GM21529 (cell line): ENCODE measurements at regions not wholly inside any gene's neighbourhood (a gene's known extent, or its start where the extent isn't known, plus 50 kb on each side); places are given as distances from the start of the nearest gene placed in this dataset.
"Not testable (repeated sequence)": the region's sequence is repeated elsewhere in the genome, so short reads cannot be mapped to it uniquely, and the experiment has no call there.

Source experiments
- ATAC-seq: cut with Tn5 transposase; IDR thresholded peaks from one replicate; pipeline ENCODE4 v1.9.1; 2021; ENCODE audit not compliant: unreplicated experiment

DNA sequence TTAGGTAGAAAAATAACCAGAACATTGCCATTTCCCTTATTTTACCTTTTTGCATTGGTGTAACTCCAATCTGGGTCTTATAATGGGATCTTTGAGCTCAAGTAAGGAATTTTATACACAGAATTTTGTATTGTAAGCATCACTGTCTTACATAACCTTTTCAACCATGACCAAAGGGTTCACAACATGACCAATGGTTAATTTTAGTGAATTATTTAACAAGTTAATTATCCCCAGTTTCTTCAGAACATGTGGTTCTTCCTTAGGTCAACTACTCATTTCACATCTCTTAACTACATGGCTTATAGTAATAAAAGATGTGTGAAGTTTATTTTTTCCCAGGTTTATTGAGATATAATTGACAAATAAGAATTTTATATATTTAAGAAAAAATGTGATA, 74.2 kb upstream of the RHOBTB1 start:
- ATAC-seq = no peak

DNA sequence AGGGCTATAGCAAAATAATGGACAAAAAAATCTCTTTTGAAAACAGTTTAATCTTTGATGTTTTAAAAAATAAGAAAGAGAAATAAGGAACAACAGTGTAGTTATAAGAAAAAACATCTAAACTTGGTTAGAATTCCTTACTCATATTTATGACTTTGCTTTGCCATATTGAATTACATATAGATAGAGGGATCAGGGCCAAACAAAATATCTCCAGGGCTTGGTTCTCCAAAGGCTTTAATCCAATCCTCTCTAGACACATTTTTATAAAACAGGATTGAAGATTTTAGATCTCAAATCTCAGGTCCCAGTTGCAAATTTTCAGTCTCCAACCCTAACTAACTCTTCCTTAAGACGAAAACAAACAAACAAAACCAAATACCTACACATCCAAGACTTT, 72.6 kb upstream of the RHOBTB1 start:
- no peak for ATAC-seq

DNA sequence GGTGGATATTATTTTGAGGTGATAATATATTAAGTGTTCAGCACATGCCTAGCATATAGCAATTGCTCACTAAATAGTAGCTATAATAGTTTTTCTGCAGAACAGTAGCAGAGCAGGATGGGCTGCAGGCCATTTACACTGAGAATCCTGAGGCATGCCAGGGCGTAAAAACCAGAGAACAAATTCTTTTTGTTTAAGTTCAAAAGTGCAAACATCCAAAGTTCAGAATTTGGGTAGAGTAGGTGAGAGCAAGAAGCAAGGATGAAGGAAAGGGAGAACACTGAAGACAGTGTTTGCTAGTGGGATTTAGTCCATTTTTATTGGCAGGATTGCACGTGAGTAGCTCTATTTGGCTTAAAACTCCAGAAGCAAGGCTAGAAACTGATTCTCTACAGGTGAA, 72.0 kb upstream of the RHOBTB1 start:
- ATAC-seq = no peak

GRCh38 chr10:61010863-61011262, 66.9 kb upstream of the RHOBTB1 start:
- ATAC-seq = no peak

GRCh38 chr10:61003069-61003468, 59.1 kb upstream of the RHOBTB1 start:
- not testable (repeated sequence) for ATAC-seq

DNA sequence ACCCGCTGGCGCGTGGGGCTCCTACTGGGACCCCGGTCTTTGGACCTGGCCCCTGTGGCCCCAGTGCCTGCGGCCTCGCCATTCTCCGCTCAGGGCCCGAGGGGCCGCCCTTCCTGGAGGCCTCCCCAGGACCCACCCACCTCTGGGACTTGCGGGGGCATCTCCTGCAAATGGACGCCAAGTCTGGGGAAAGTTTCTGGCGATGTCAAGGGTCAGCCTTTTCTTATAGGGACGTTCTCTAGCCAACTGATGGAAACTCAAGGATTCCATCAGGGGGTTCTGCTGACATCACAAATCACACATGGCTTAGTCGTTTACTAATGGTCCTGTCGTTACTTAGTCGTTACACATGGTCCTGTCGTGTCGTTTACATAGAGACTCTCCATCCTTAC, 57.7 kb upstream of the RHOBTB1 start:
- no peak for ATAC-seq

GRCh38 chr10:61000769-61001730, 57.1 kb upstream of the RHOBTB1 start:
- no peak for ATAC-seq

DNA sequence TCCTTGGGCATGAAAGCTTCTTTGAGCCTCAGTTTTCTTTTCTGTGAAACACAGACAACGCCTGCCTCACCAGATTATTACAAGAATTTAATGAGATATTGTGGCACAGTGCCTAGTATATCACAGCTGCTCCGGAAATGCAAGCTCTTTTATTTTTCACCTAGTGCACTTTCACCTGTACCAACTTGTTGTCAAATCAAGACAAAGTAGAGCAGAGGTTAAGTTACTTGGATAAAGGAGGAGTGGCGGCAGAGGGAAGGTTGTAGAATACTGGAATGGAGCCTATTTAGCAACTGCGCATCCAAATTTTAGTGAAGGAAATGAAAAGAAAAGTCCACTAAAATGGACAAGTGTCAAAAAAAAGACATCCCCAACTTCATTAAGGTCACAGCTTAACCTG, 54.9 kb upstream of the RHOBTB1 start:
- no peak for ATAC-seq

GRCh38 chr10:60994128-60994527, 50.1 kb upstream of the RHOBTB1 start:
- ATAC-seq = no peak
